ENCODE measurements at regions not wholly inside any gene's neighbourhood (a gene's known extent, or its start where the extent isn't known, plus 50 kb on each side); places are given as distances from the start of the nearest gene placed in this dataset.

- ATAC-seq (ENCODE audit: low read depth) = peak; percentile 92
- Histone ChIP-seq H2BK5ac (ENCODE audit: low read depth, low read length, poor library complexity, severe bottlenecking) (peak overlapping the region; percentile 28), H3K9ac (ENCODE audit: low read depth, low read length) (no peak overlapping the region), H2BK20ac (ENCODE audit: low read depth, low read length) (no peak overlapping the region), H2AK5ac (ENCODE audit: low read depth, low read length) (no peak overlapping the region), H3K23ac (ENCODE audit: low read depth, low read length) (no peak overlapping the region), H3K27ac (ENCODE audit: insufficient read depth, low read length) (no peak overlapping the region), H2BK15ac (ENCODE audit: low read depth, low read length) (no peak overlapping the region), H3K56ac (ENCODE audit: extremely low read depth, insufficient read depth, low read length) (no peak overlapping the region), H3K9me1 (ENCODE audit: insufficient read depth, low read length) (no peaks in the 10 kb centered on the region), H4K5ac (ENCODE audit: low read depth, low read length) (no peak overlapping the region), H2AFZ (replicated peaks; ENCODE audit: low read length, poor library complexity) (no peak overlapping the region), H4K91ac (ENCODE audit: insufficient read depth, low read depth, low read length) (no peak overlapping the region), H3K79me1 (ENCODE audit: low read depth in 1 of 2, low read length in 2 of 2) (no peaks in the 10 kb centered on the region), H3K9me3 (ENCODE audit: control insufficient read depth, insufficient read depth, low read length) (peaks cover 2% of the 10 kb centered on the region; the same call in 1 of the 2 replicates), H3K4ac (ENCODE audit: low read depth, low read length) (no peak overlapping the region), H2AK9ac (replicated peaks; ENCODE audit: low read depth, low read length, poor library complexity) (no peak overlapping the region), H3K27me3 (ENCODE audit: control insufficient read depth, insufficient read depth, low read length) (no peaks in the 10 kb centered on the region), H4K8ac (ENCODE audit: low read depth in 2 of 2, low read length in 2 of 2) (no peak overlapping the region), H4K20me1 (ENCODE audit: insufficient read depth, low read length) (no peaks in the 10 kb centered on the region), H3K4me2 (ENCODE audit: low read depth, low read length) (peak overlapping the region; percentile 45; the same call in 1 of the 2 replicates), H3K18ac (ENCODE audit: low read depth, low read length) (peak overlapping the region; percentile 61; the same call in 1 of the 2 replicates), H3K36me3 (ENCODE audit: control insufficient read depth, insufficient read depth, low read length) (no peaks in the 10 kb centered on the region), H3K4me3 (ENCODE audit: insufficient read depth, low read depth, low read length) (no peak overlapping the region), H3K4me1 (ENCODE audit: control insufficient read depth, insufficient read depth, low read length) (peaks cover 2% of the 10 kb centered on the region), H3K14ac (replicated peaks; ENCODE audit: low read depth, low read length) (no peak overlapping the region), H2BK120ac (ENCODE audit: low read depth, low read length) (no peak overlapping the region)
- ChIA-PET CTCF (interaction anchor here (0.6 kb wide), 1 partner anchor 1601 kb away, joined by 7 read pairs; no protein-coding TSS in a partner anchor), POLR2A (ENCODE audit: unreplicated experiment) (no interaction called here)
- dilution Hi-C loops (cut with HindIII; ENCODE audit: low sequenced_read_pairs, unreplicated experiment) = no loop called here
- peak; percentile 82 for DNase-seq
- TF ChIP-seq USF2 (IDR thresholded peaks at IDR 0.05; ENCODE audit: low read depth, low read length) = no peak
- TF ChIP-seq CEBPB (IDR thresholded peaks at IDR 0.05; ENCODE audit: low read depth, low read length) = peak; percentile 87
- TF ChIP-seq POLR2A (IDR thresholded peaks at IDR 0.05; ENCODE audit: low read depth, low read length) = no peak
- peak; percentile 33; the same call in 1 of the 2 replicates for TF ChIP-seq NFE2L2 (IDR thresholded peaks at IDR 0.05; ENCODE audit: low read depth, low read length)
- intact Hi-C loops (cut with micrococcal nuclease) = no loop called here
- 0% methylated on average over 2 of the region's 7 CpGs; no CpG with 5 or more reads in 1 of the 2 experiments for WGBS, 2 experiments (ENCODE audit: extremely low coverage in 2 of 2, insufficient read length in 1 of 2)
- in situ Hi-C loops (cut with MboI; ENCODE audit: low sequenced_read_pairs) = no loop called here
- BruUV-seq (replicated peaks) = no TSS peak
Observed at GRCh38 chr10:9762966-9763656, 1254.6 kb upstream of the CELF2 start.

Measured in IMR-90 (cell line).